Transverse colon (tissue), 4 donors: ENCODE measurements at regions not wholly inside any gene's neighbourhood (a gene's known extent, or its start where the extent isn't known, plus 50 kb on each side); places are given as distances from the start of the nearest gene placed in this dataset.

Experiments
- DNase-seq: peaks from one replicate; pipeline ENCODE4 v3.0.0-alpha.2; 2019
- H3K27ac ChIP-seq, 4 donors: fragments of 200-600 bp; sonication (generic); 2 replicates each; pipeline ENCODE4 v1.5.1; 2016 to 2018; ENCODE audit warnings: inconsistent platforms in 4 of 4
- H3K27me3 ChIP-seq: fragments of 200-600 bp; sonication (generic); 2 replicates; pipeline ENCODE4 v1.5.1; 2017; ENCODE audit warnings: inconsistent platforms
- H3K36me3 ChIP-seq, 4 donors: fragments of 200-600 bp; sonication (generic); 2 replicates each; pipeline ENCODE4 v1.5.1; 2017 to 2019; ENCODE audit warnings: inconsistent platforms in 4 of 4
- H3K4me1 ChIP-seq, 4 donors: fragments of 200-600 bp; sonication (generic); 2 replicates each; pipeline ENCODE4 v1.5.1; 2017 to 2020; ENCODE audit warnings: inconsistent platforms in 4 of 4
- H3K4me3 ChIP-seq, 4 donors: fragments of 200-600 bp; sonication (generic); 1 replicate in 1 of 4; 2 replicates in 3 of 4; pipeline versions ENCODE4 v1.5.1 to v1.6.1; 2017 to 2019; ENCODE audit warnings: inconsistent platforms in 4 of 4
- H3K9me3 ChIP-seq, 2 donors: fragments of 200-600 bp; sonication (generic); 2 replicates each; pipeline ENCODE4 v1.5.1; 2017 to 2019; ENCODE audit warnings: inconsistent platforms in 2 of 2
- CTCF ChIP-seq, 5 experiments: fragments of 200-600 bp in 3 of 5; fragments of 450-650 bp in 2 of 5; sonication (generic) in 3 of 5; IDR thresholded peaks; 1 replicate in 2 of 5; 2 replicates in 3 of 5; pipeline ENCODE4 v1.5.1; 2016 to 2017; ENCODE audit warnings: antibody characterized with exemption in 5 of 5, inconsistent platforms in 3 of 5, mild to moderate bottlenecking in 2 of 5, moderate library complexity in 1 of 5
- EP300 ChIP-seq: sonication (generic); formaldehyde crosslinking; IDR thresholded peaks from one replicate; pipeline ENCODE4 v1.6.1; 2017; ENCODE audit warnings: antibody characterized with exemption, low read depth
- POLR2A ChIP-seq: fragments of 450-650 bp; IDR thresholded peaks from one replicate; pipeline ENCODE4 v1.6.1; 2016; ENCODE audit warnings: antibody characterized with exemption, mild to moderate bottlenecking, moderate library complexity
- POLR2AphosphoS5 ChIP-seq, 3 donors: sonication (generic); formaldehyde crosslinking; IDR thresholded peaks; one replicate each; pipeline ENCODE4 v1.6.1; 2016; ENCODE audit warnings: antibody characterized with exemption in 3 of 3
- WGBS, 2 donors: methylation state at CpG; one replicate each; pipeline ENCODE4 v1.1.5; 2018; ENCODE audit warnings: low coverage in 1 of 2; 5-methylcytosine and 5-hydroxymethylcytosine counted together
- in situ Hi-C, 4 donors: fragments of 200-750 bp; cut with MboI; loops; one replicate each; pipeline versions ENCODE4 v1.15.0 to v1.15.1; 2017; ENCODE audit warnings: low sequenced_read_pairs in 3 of 4, low pct_ligation_motif_present in 1 of 4, low pct_unique_long_range_greater_than_20kb in 1 of 4
- intact Hi-C: fragments of 100-400 bp; cut with DNase I; formaldehyde crosslinking; loops from one replicate; pipeline ENCODE4 v1.15.1; 2023; ENCODE audit warnings: low total_unique reads

GRCh38 chr10:8615118-8615517 is 560.6 kb downstream of the GATA3 start:
- intact Hi-C loops, result no loop called here
- H3K27me3 ChIP-seq, result no peaks in the 10 kb centered on the region
- in situ Hi-C loops, result no loop called here
- no peak overlapping the region for H3K4me3 ChIP-seq
- 71 to 84% methylated on average over 4 of the region's 4 CpGs for WGBS, 2 donors
- H3K4me1 ChIP-seq, result no peaks in the 10 kb centered on the region
- H3K36me3 ChIP-seq, result no peaks in the 10 kb centered on the region
- no peaks in the 10 kb centered on the region for H3K9me3 ChIP-seq
- no peak overlapping the region for H3K27ac ChIP-seq
- no peak for DNase-seq
- TF ChIP-seq POLR2AphosphoS5 (IDR thresholded peaks at IDR 0.05) (no peak), EP300 (no peak)

GRCh38 chr10:8616166-8616565 is 561.7 kb downstream of the GATA3 start:
- Histone ChIP-seq H3K27ac (no peak overlapping the region), H3K4me1 (no peaks in the 10 kb centered on the region), H3K4me3 (no peak overlapping the region), H3K36me3 (no peaks in the 10 kb centered on the region), H3K27me3 (no peaks in the 10 kb centered on the region), H3K9me3 (no peaks in the 10 kb centered on the region)
- DNase-seq, result no peak
- no peak for TF ChIP-seq CTCF (IDR thresholded peaks at IDR 0.05)
- TF ChIP-seq POLR2A, result no peak
- TF ChIP-seq POLR2AphosphoS5 (IDR thresholded peaks at IDR 0.05), result no peak
- no peak for TF ChIP-seq EP300
- WGBS, 2 donors, result 12% methylated on average over 6 of the region's 6 CpGs
- in situ Hi-C loops (no loop called here), intact Hi-C loops (no loop called here)

GRCh38 chr10:8617792-8618191 is 563.3 kb downstream of the GATA3 start:
- no peak overlapping the region for H3K4me3 ChIP-seq
- no peaks in the 10 kb centered on the region for H3K36me3 ChIP-seq
- TF ChIP-seq CTCF (IDR thresholded peaks at IDR 0.05), result no peak
- TF ChIP-seq POLR2AphosphoS5 (IDR thresholded peaks at IDR 0.05), result no peak
- TF ChIP-seq POLR2A, result no peak
- TF ChIP-seq EP300, result no peak
- intact Hi-C loops (no loop called here), in situ Hi-C loops (no loop called here)
- no peaks in the 10 kb centered on the region for H3K27me3 ChIP-seq
- H3K27ac ChIP-seq, result no peak overlapping the region
- DNase-seq, result no peak
- H3K9me3 ChIP-seq, result no peaks in the 10 kb centered on the region
- WGBS, 2 donors, result 84 to 89% methylated on average over 2 of the region's 2 CpGs
- H3K4me1 ChIP-seq, result no peaks in the 10 kb centered on the region

- Histone ChIP-seq H3K4me1 (no peaks in the 10 kb centered on the region), H3K4me3 (no peak overlapping the region), H3K27ac (no peak overlapping the region), H3K27me3 (no peaks in the 10 kb centered on the region), H3K9me3 (no peaks in the 10 kb centered on the region), H3K36me3 (no peaks in the 10 kb centered on the region)
- intact Hi-C loops (no loop called here), in situ Hi-C loops (no loop called here)
- 72 to 75% methylated on average over 4 of the region's 4 CpGs for WGBS, 2 donors
- TF ChIP-seq POLR2A (no peak), EP300 (no peak), CTCF (IDR thresholded peaks at IDR 0.05) (no peak), POLR2AphosphoS5 (IDR thresholded peaks at IDR 0.05) (no peak)
- no peak for DNase-seq
These were observed 564.3 kb downstream of the GATA3 start for GRCh38 chr10:8618834-8619233.

GRCh38 chr10:8628351-8628750 is 573.9 kb downstream of the GATA3 start:
- H3K36me3 ChIP-seq, result no peaks in the 10 kb centered on the region
- intact Hi-C loops (no loop called here), in situ Hi-C loops (loop anchor here in 1 of 4 donors (25.0 kb wide), 1 partner anchor 109 kb away; no protein-coding TSS in a partner anchor)
- no peak for TF ChIP-seq EP300
- TF ChIP-seq POLR2AphosphoS5 (IDR thresholded peaks at IDR 0.05), result no peak
- TF ChIP-seq CTCF (IDR thresholded peaks at IDR 0.05), result no peak
- TF ChIP-seq POLR2A, result no peak
- no peaks in the 10 kb centered on the region for H3K4me1 ChIP-seq
- H3K27me3 ChIP-seq, result no peaks in the 10 kb centered on the region
- no peak overlapping the region for H3K27ac ChIP-seq
- H3K9me3 ChIP-seq, result no peaks in the 10 kb centered on the region
- WGBS, 2 donors, result 74 to 100% methylated on average over 3 to 5 of the region's 5 CpGs
- H3K4me3 ChIP-seq, result no peak overlapping the region
- no peak for DNase-seq
